ENCODE measurements at regions not wholly inside any gene's neighbourhood (a gene's known extent, or its start where the extent isn't known, plus 50 kb on each side); places are given as distances from the start of the nearest gene placed in this dataset.

GRCh38 chr6:14288910-14289309 is 171.3 kb downstream of the CD83 start:
- H4K20me1 ChIP-seq (ENCODE audit: insufficient read depth, low read length) = no peaks in the 10 kb centered on the region
- CTCF ChIA-PET (ENCODE audit: low intra/inter-chr PET ratio, low total read pairs) = no interaction called here
- H3K4me1 ChIP-seq (ENCODE audit: insufficient read depth, low read length) = no peaks in the 10 kb centered on the region
- no peak overlapping the region for H3K4me2 ChIP-seq (ENCODE audit: low read depth, low read length)
- in situ Hi-C loops (cut with HindIII; ENCODE audit: extremely low pct_ligation_motif_present, low pct_unique_long_range_greater_than_20kb) (no loop called here), intact Hi-C loops (cut with micrococcal nuclease; ENCODE audit: unreplicated experiment) (no loop called here)
- no peaks in the 10 kb centered on the region for H3K79me2 ChIP-seq (ENCODE audit: insufficient read depth, low read length)
- ATAC-seq (no peak), FAIRE-seq (no peak), DNase-seq (ENCODE audit: low spot score) (no peak)
- H3K36me3 ChIP-seq (replicated peaks in 1 of 2; ENCODE audit: control insufficient read depth in 1 of 2, insufficient read depth in 2 of 2, low read length in 2 of 2) = no peaks in the 10 kb centered on the region
- H3K27ac ChIP-seq (ENCODE audit: extremely low read length, insufficient read depth, low read length) = no peak overlapping the region
- no peak overlapping the region for H2AFZ ChIP-seq (ENCODE audit: low read length)
- 10% methylated on average over 3 of the region's 3 CpGs for WGBS (ENCODE audit: low lambda C conversion rate)
- H3K4me3 ChIP-seq (replicated peaks in 1 of 3; ENCODE audit: insufficient read depth in 1 of 3, low read depth in 2 of 3, low read length in 3 of 3) = no peak overlapping the region
- POLR2A ChIA-PET = no interaction called here
- no peak for TF ChIP-seq SP2 (CRISPR knock-in tag; IDR thresholded peaks at IDR 0.05)
- TF ChIP-seq MYPOP (CRISPR knock-in tag; IDR thresholded peaks at IDR 0.05) = no peak
- TF ChIP-seq GLI4 (CRISPR knock-in tag; IDR thresholded peaks at IDR 0.05; ENCODE audit: borderline replicate concordance) = no peak
- no peak for TF ChIP-seq ATF1 (CRISPR knock-in tag; IDR thresholded peaks at IDR 0.05)
- no peak for TF ChIP-seq FOSL1 (CRISPR knock-in tag; IDR thresholded peaks at IDR 0.05; ENCODE audit: borderline replicate concordance)
- BruUV-seq (replicated peaks) = no TSS peak
- peaks cover 0 to 2% of the 10 kb centered on the region in 2 experiments; a peak in 1 of 5 replicates for H3K27me3 ChIP-seq (ENCODE audit: control insufficient read depth in 1 of 2, insufficient read depth in 2 of 2, low read length in 2 of 2)
- no peak overlapping the region for H3K9ac ChIP-seq (ENCODE audit: insufficient read depth, low read depth, low read length)
- H3K9me3 ChIP-seq (ENCODE audit: low read length) = no peaks in the 10 kb centered on the region

- H3K79me2 ChIP-seq (ENCODE audit: insufficient read depth, low read length) = no peaks in the 10 kb centered on the region
- 0 out of 5 replicates have a peak, but pooled peaks cover 0 to 2% of the 10 kb centered on the region in 2 experiments for H3K27me3 ChIP-seq (ENCODE audit: control insufficient read depth in 1 of 2, insufficient read depth in 2 of 2, low read length in 2 of 2)
- H3K4me1 ChIP-seq (ENCODE audit: insufficient read depth, low read length) = no peaks in the 10 kb centered on the region
- WGBS (ENCODE audit: low lambda C conversion rate) = 22% methylated on average over 8 of the region's 8 CpGs
- no peak for FAIRE-seq
- no peak for DNase-seq (ENCODE audit: low spot score)
- H3K9me3 ChIP-seq (ENCODE audit: low read length) = no peaks in the 10 kb centered on the region
- intact Hi-C loops (cut with micrococcal nuclease; ENCODE audit: unreplicated experiment) = no loop called here
- in situ Hi-C loops (cut with HindIII; ENCODE audit: extremely low pct_ligation_motif_present, low pct_unique_long_range_greater_than_20kb) = no loop called here
- ChIA-PET POLR2A (no interaction called here), CTCF (ENCODE audit: low intra/inter-chr PET ratio, low total read pairs) (no interaction called here)
- no peak overlapping the region for H3K9ac ChIP-seq (ENCODE audit: insufficient read depth, low read depth, low read length)
- H3K27ac ChIP-seq (ENCODE audit: extremely low read length, insufficient read depth, low read length) = no peak overlapping the region
- no peak overlapping the region for H3K4me3 ChIP-seq (replicated peaks in 1 of 3; ENCODE audit: insufficient read depth in 1 of 3, low read depth in 2 of 3, low read length in 3 of 3)
- ATAC-seq = no peak
- no peaks in the 10 kb centered on the region for H3K36me3 ChIP-seq (replicated peaks in 1 of 2; ENCODE audit: control insufficient read depth in 1 of 2, insufficient read depth in 2 of 2, low read length in 2 of 2)
- H3K4me2 ChIP-seq (ENCODE audit: low read depth, low read length) = no peak overlapping the region
- H4K20me1 ChIP-seq (ENCODE audit: insufficient read depth, low read length) = no peaks in the 10 kb centered on the region
- no TSS peak for BruUV-seq (replicated peaks)
- H2AFZ ChIP-seq (ENCODE audit: low read length) = no peak overlapping the region
- no peak for TF ChIP-seq ZNF569 (CRISPR knock-in tag; IDR thresholded peaks at IDR 0.05; ENCODE audit: borderline replicate concordance)
- no peak for TF ChIP-seq TOPORS (CRISPR knock-in tag; IDR thresholded peaks at IDR 0.05)
- no peak for TF ChIP-seq PAX8 (CRISPR knock-in tag; IDR thresholded peaks at IDR 0.05; ENCODE audit: borderline replicate concordance)
- no peak for TF ChIP-seq RAD51 (IDR thresholded peaks at IDR 0.05; ENCODE audit: borderline replicate concordance)
- no peak for TF ChIP-seq SRY (CRISPR knock-in tag; IDR thresholded peaks at IDR 0.05)
- TF ChIP-seq REXO4 (CRISPR knock-in tag; IDR thresholded peaks at IDR 0.05; ENCODE audit: borderline replicate concordance) = no peak
- TF ChIP-seq ZNF816 (CRISPR knock-in tag; IDR thresholded peaks at IDR 0.05; ENCODE audit: borderline replicate concordance) = no peak
- no peak for TF ChIP-seq TBX3 (IDR thresholded peaks at IDR 0.05; ENCODE audit: borderline replicate concordance)
- TF ChIP-seq NPAS2 (CRISPR knock-in tag; IDR thresholded peaks at IDR 0.05; ENCODE audit: borderline replicate concordance) = no peak
- TF ChIP-seq ZNF576 (CRISPR knock-in tag; IDR thresholded peaks at IDR 0.05) = no peak
- no peak for TF ChIP-seq TRAFD1 (CRISPR knock-in tag; IDR thresholded peaks at IDR 0.05; ENCODE audit: borderline replicate concordance)
Observed at GRCh38 chr6:14290041-14290771, 172.6 kb downstream of the CD83 start.

Data from HepG2 (cell line).